HG02763 (cell line): ENCODE measurements at regions not wholly inside any gene's neighbourhood (a gene's known extent, or its start where the extent isn't known, plus 50 kb on each side); places are given as distances from the start of the nearest gene placed in this dataset.

Source experiments
- ATAC-seq: cut with Tn5 transposase; IDR thresholded peaks from one replicate; pipeline ENCODE4 v1.9.1; 2021; ENCODE audit warnings: mild to moderate bottlenecking, moderate library complexity; ENCODE audit not compliant: unreplicated experiment

- no peak for ATAC-seq
These were observed 481.4 kb downstream of the COG6 start for GRCh38 chr13:40136896-40137295.

- ATAC-seq: no peak
These were observed 481.9 kb downstream of the COG6 start for GRCh38 chr13:40137400-40137799.

- no peak for ATAC-seq
These were observed 484.5 kb downstream of the COG6 start for GRCh38 chr13:40139896-40140520.

- no peak for ATAC-seq
These were observed 486.5 kb downstream of the COG6 start for GRCh38 chr13:40141859-40142555.

- no peak for ATAC-seq
These were observed 487.6 kb downstream of the COG6 start for GRCh38 chr13:40143106-40143505.

GRCh38 chr13:40143559-40143958 lies 488.1 kb downstream of the COG6 start:
- ATAC-seq: no peak

GRCh38 chr13:40145139-40145538 lies 489.7 kb downstream of the COG6 start:
- no peak for ATAC-seq

- ATAC-seq: no peak
These were observed 490.6 kb downstream of the COG6 start for GRCh38 chr13:40146063-40146462.

- no peak for ATAC-seq
These were observed 491.2 kb downstream of the COG6 start for GRCh38 chr13:40146611-40147117.

GRCh38 chr13:40148101-40148500 lies 492.6 kb downstream of the COG6 start:
- ATAC-seq: no peak

GRCh38 chr13:40148742-40149141 lies 493.3 kb downstream of the COG6 start:
- ATAC-seq: no peak

GRCh38 chr13:40149611-40150274 lies 494.3 kb downstream of the COG6 start:
- no peak for ATAC-seq

GRCh38 chr13:40151673-40152072 lies 496.2 kb downstream of the COG6 start:
- ATAC-seq: no peak

- no peak for ATAC-seq
These were observed 496.7 kb downstream of the COG6 start for GRCh38 chr13:40152145-40152544.

GRCh38 chr13:40152922-40153321 lies 497.5 kb downstream of the COG6 start:
- ATAC-seq: no peak

GRCh38 chr13:40153516-40153915 lies 498.1 kb downstream of the COG6 start:
- ATAC-seq: no peak

GRCh38 chr13:40155201-40155600 lies 499.7 kb downstream of the COG6 start:
- no peak for ATAC-seq

- no peak for ATAC-seq
These were observed 502.8 kb downstream of the COG6 start for GRCh38 chr13:40158218-40158617.

- no peak for ATAC-seq
These were observed 503.3 kb downstream of the COG6 start for GRCh38 chr13:40158757-40159156.

- ATAC-seq: no peak
These were observed 504.3 kb downstream of the COG6 start for GRCh38 chr13:40159736-40160135.

GRCh38 chr13:40160618-40161350 lies 505.3 kb downstream of the COG6 start:
- no peak for ATAC-seq
